H1 (cell line): ENCODE measurements at regions not wholly inside any gene's neighbourhood (a gene's known extent, or its start where the extent isn't known, plus 50 kb on each side); places are given as distances from the start of the nearest gene placed in this dataset.
"Not testable (repeated sequence)": the region's sequence is repeated elsewhere in the genome, so short reads cannot be mapped to it uniquely, and the experiment has no call there.

ENCODE experiments used
- CTCF ChIA-PET: fragments of 300-600 bp; sonication (Branson Sonifier 250); formaldehyde crosslinking; loops from one replicate; lab custom pipeline; 2021; ENCODE audit not compliant: partially characterized antibody; lab: Charles Lee
- POLR2A ChIA-PET: fragments of 300-600 bp; sonication (Branson Sonifier 250); formaldehyde crosslinking; loops from one replicate; lab custom pipeline; 2021; ENCODE audit warnings: inconsistent platforms; ENCODE audit not compliant: partially characterized antibody; lab: Charles Lee
- DNase-seq, 2 experiments: peaks; one replicate each; pipeline versions ENCODE4 v3.0.0 to v3.0.0-alpha.2; 2010 to 2022; ENCODE audit warnings: low spot score in 2 of 2, low read depth in 1 of 2, mixed read lengths in 1 of 2
- FAIRE-seq: peaks from 2 replicates; lab custom pipeline; 2011; peaks lifted over from hg19 to GRCh38; lab: Jason Lieb, UNC
- H2AFZ ChIP-seq: 2 replicates; pipeline ENCODE4 v1.8.1; 2012; ENCODE audit warnings: low read length, inconsistent platforms
- H2AK5ac ChIP-seq: 2 replicates; pipeline ENCODE4 v1.6.1; 2013; ENCODE audit warnings: low read depth, low read length
- H2BK120ac ChIP-seq: replicated peaks from 2 replicates; pipeline ENCODE3; 2013; ENCODE audit warnings: low read depth, low read length, inconsistent platforms
- H2BK12ac ChIP-seq: 2 replicates; pipeline ENCODE4 v1.6.1; 2013; ENCODE audit warnings: low read depth, low read length
- H2BK15ac ChIP-seq: 2 replicates; pipeline ENCODE4 v1.6.1; 2013; ENCODE audit warnings: low read length
- H2BK20ac ChIP-seq: 2 replicates; pipeline ENCODE4 v1.6.1; 2013; ENCODE audit warnings: low read length
- H2BK5ac ChIP-seq: 2 replicates; pipeline ENCODE4 v1.6.1; 2013; ENCODE audit warnings: low read depth, low read length
- H3K14ac ChIP-seq: 2 replicates; pipeline ENCODE4 v1.6.1; 2013; ENCODE audit warnings: inconsistent platforms; ENCODE audit not compliant: insufficient read length
- H3K18ac ChIP-seq: 2 replicates; pipeline ENCODE4 v1.6.1; 2013; ENCODE audit warnings: low read length; ENCODE audit errors: extremely low read depth
- H3K23ac ChIP-seq: 2 replicates; pipeline ENCODE4 v1.6.1; 2013; ENCODE audit warnings: inconsistent platforms; ENCODE audit not compliant: insufficient read length
- H3K23me2 ChIP-seq: 2 replicates; pipeline ENCODE4 v1.6.1; 2013; ENCODE audit warnings: low read depth, low read length
- H3K27ac ChIP-seq: 2 replicates; pipeline ENCODE4 v1.6.1; 2011; ENCODE audit warnings: low read depth, low read length, inconsistent platforms
- H3K27me3 ChIP-seq, 4 experiments: replicated peaks in 1 of 4; 1 replicate in 1 of 4; 2 replicates in 3 of 4; pipeline versions ENCODE4 v1.6.1 to v1.8.1; 2011 to 2013; ENCODE audit warnings: low read length in 3 of 4, mild to moderate bottlenecking in 3 of 4, inconsistent platforms in 2 of 4, mixed read lengths in 2 of 4, moderate library complexity in 1 of 4; ENCODE audit not compliant: control insufficient read depth in 3 of 4, insufficient read depth in 3 of 4; ENCODE audit errors: extremely low read depth in 1 of 4
- H3K36me3 ChIP-seq, 4 experiments: 2 replicates each; pipeline versions ENCODE4 v1.6.1 to v1.8.1; 2011 to 2013; ENCODE audit warnings: mild to moderate bottlenecking in 4 of 4, low read length in 3 of 4, moderate library complexity in 2 of 4, control low read depth in 1 of 4, inconsistent platforms in 1 of 4; ENCODE audit not compliant: insufficient read depth in 4 of 4, control insufficient read depth in 2 of 4
- H3K4ac ChIP-seq: replicated peaks from 2 replicates; pipeline ENCODE3; 2013; ENCODE audit warnings: low read length, low read depth, mixed read lengths, inconsistent platforms; ENCODE audit not compliant: insufficient read length
- H3K4me1 ChIP-seq, 4 experiments: replicated peaks in 1 of 4; 1 replicate in 1 of 4; 2 replicates in 3 of 4; pipeline versions ENCODE4 v1.6.1 to v1.8.1; 2011 to 2013; ENCODE audit warnings: low read length in 3 of 4, inconsistent platforms in 2 of 4, mixed read lengths in 1 of 4; ENCODE audit not compliant: insufficient read depth in 4 of 4, control insufficient read depth in 3 of 4
- H3K4me2 ChIP-seq, 2 experiments: 2 replicates each; pipeline versions ENCODE4 v1.6.1 to v1.8.1; 2011 to 2013; ENCODE audit warnings: low read depth in 2 of 2, low read length in 2 of 2, control low read depth in 1 of 2, inconsistent platforms in 1 of 2, mild to moderate bottlenecking in 1 of 2; ENCODE audit not compliant: insufficient read depth in 1 of 2
- H3K4me3 ChIP-seq, 4 experiments: fragments of 200-600, 300-600 bp in 1 of 4; sonication (generic), shearing (Covaris generic), sonication (Bioruptor Twin) in 1 of 4; 2 replicates each; pipeline versions ENCODE4 v1.5.1 to v1.8.1; 2011 to 2016; ENCODE audit warnings: low read length in 4 of 4, low read depth in 3 of 4, control low read depth in 2 of 4, inconsistent platforms in 2 of 4, mild to moderate bottlenecking in 2 of 4, mixed read lengths in 1 of 4, moderate library complexity in 1 of 4; ENCODE audit not compliant: insufficient read depth in 2 of 4; ENCODE audit errors: extremely low read depth in 1 of 4
- H3K56ac ChIP-seq: replicated peaks from 2 replicates; pipeline ENCODE3; 2013; ENCODE audit warnings: low read depth, mild to moderate bottlenecking, mixed read lengths, low read length, inconsistent platforms; ENCODE audit not compliant: insufficient read length
- H3K79me1 ChIP-seq: 2 replicates; pipeline ENCODE4 v1.6.1; 2013; ENCODE audit warnings: low read depth, low read length, control low read depth
- H3K79me2 ChIP-seq, 2 experiments: 2 replicates each; pipeline versions ENCODE4 v1.6.1 to v1.8.1; 2012 to 2013; ENCODE audit warnings: low read length in 2 of 2, mild to moderate bottlenecking in 2 of 2, inconsistent platforms in 1 of 2; ENCODE audit not compliant: insufficient read depth in 2 of 2, control insufficient read depth in 1 of 2
- H3K9ac ChIP-seq, 4 experiments: replicated peaks in 1 of 4; 1 replicate in 1 of 4; 2 replicates in 3 of 4; pipeline versions ENCODE4 v1.6.1 to v1.8.1; 2011 to 2013; ENCODE audit warnings: low read depth in 3 of 4, low read length in 3 of 4, control low read depth in 2 of 4, mild to moderate bottlenecking in 2 of 4, moderate library complexity in 2 of 4, inconsistent platforms in 1 of 4; ENCODE audit errors: extremely low read depth in 1 of 4
- H3K9me3 ChIP-seq, 2 experiments: 2 replicates each; pipeline versions ENCODE4 v1.6.1 to v1.8.1; 2012 to 2013; ENCODE audit warnings: mild to moderate bottlenecking in 2 of 2, moderate library complexity in 2 of 2, control low read depth in 1 of 2, inconsistent platforms in 1 of 2, low read depth in 1 of 2, low read length in 1 of 2, mixed read lengths in 1 of 2; ENCODE audit not compliant: insufficient read depth in 2 of 2
- H4K20me1 ChIP-seq, 2 experiments: replicated peaks in 1 of 2; 2 replicates each; pipeline versions ENCODE3 to v1.8.1; 2011 to 2013; ENCODE audit warnings: inconsistent platforms in 2 of 2, low read length in 2 of 2, mild to moderate bottlenecking in 1 of 2; ENCODE audit not compliant: insufficient read depth in 2 of 2, control insufficient read depth in 1 of 2
- H4K5ac ChIP-seq: 2 replicates; pipeline ENCODE4 v1.6.1; 2013; ENCODE audit warnings: low read length, low read depth, mixed read lengths, inconsistent platforms; ENCODE audit not compliant: insufficient read length
- H4K8ac ChIP-seq: 2 replicates; pipeline ENCODE4 v1.8.0; 2013; ENCODE audit warnings: mild to moderate bottlenecking, moderate library complexity, low read length, inconsistent platforms; ENCODE audit not compliant: insufficient read depth; ENCODE audit errors: extremely low read depth
- H4K91ac ChIP-seq: replicated peaks from 2 replicates; pipeline ENCODE3; 2013; ENCODE audit warnings: low read length, mixed read lengths, inconsistent platforms; ENCODE audit not compliant: insufficient read length
- CHD1 ChIP-seq: IDR thresholded peaks from 2 replicates; pipeline ENCODE4 v1.6.1; 2012; ENCODE audit warnings: low read depth, low read length, improper control_type of control experiment
- CHD2 ChIP-seq: IDR thresholded peaks from 2 replicates; pipeline ENCODE4 v1.6.1; 2012; ENCODE audit warnings: low read length, improper control_type of control experiment
- TEAD4 ChIP-seq: IDR thresholded peaks from 2 replicates; pipeline ENCODE4 v1.6.1; 2012; ENCODE audit warnings: low read depth, low read length, inconsistent platforms, mixed read lengths
- WGBS, 2 experiments: shearing (Covaris generic) in 1 of 2; methylation state at CpG; one replicate each; pipeline versions ENCODE4 v1.1.6 to v1.1.7; 2013 to 2015; ENCODE audit warnings: low lambda C conversion rate in 2 of 2, mixed read lengths in 2 of 2, inconsistent platforms in 1 of 2, low coverage in 1 of 2, missing lambda C conversion rate in 1 of 2; ENCODE audit not compliant: insufficient replicate concordance in 2 of 2, insufficient coverage in 1 of 2, insufficient read length in 1 of 2; ENCODE audit errors: extremely low coverage in 1 of 2, missing lambda C conversion rate in 1 of 2; 5-methylcytosine and 5-hydroxymethylcytosine counted together

DNA sequence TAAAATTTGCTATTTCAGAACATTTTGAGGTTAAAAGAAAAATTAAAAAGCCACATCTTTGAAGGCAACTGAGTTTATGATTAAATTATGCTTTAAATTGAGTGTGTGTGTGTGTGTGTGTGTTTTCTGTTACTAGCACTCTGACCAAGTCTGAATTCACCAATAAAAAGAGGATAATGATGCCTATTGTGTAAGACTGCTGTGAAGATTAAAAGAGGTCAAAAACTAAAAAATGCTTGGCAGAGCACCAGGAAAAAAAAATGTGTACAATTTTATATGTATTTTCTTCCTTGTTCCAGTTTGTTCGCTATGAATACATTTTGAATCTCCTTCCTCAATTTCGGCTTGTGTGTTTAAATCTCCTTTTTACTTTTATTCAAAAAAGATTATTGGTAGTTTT is 316.6 kb upstream of the MAGI2 start (continued):
- TF ChIP-seq CHD1 (no peak), TEAD4 (no peak), CHD2 (no peak)

DNA sequence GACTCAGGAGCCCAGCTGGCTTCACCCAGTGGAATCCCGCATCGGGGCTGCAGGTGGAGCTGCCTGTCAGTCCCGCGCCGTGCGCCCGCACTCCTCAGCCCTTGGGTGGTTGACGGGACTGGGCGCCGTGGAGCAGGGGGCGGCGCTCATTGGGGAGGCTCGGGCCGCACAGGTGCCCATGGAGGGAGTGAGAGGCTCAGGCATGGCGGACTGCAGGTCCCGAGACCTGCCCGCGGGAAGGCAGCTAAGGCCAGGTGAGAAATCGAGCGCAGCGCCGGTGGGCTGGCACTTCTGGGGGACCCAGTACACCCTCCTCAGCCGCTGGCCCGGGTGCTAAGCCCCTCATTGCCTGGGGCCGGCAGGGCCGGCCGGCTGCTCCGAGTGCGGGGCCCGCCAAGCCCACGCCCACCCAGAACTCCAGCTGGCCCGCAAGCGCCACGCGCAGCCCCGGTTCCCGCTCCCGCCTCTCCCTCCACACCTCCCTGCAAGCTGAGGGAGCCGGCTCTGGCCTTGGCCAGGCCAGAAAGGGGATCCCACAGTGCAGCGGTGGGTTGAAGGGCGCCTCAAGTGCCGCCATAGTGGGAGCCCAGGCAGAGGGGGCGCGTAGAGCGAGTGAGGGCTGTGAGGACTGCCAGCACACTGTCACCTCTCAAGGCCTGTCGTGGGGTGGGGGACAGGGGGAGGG is 314.6 kb upstream of the MAGI2 start:
- WGBS, 2 experiments = 91% methylated on average over 22 of the region's 46 CpGs; no CpG with 5 or more reads in 1 of the 2 experiments
- H3K36me3 ChIP-seq, H2BK120ac ChIP-seq, H2BK12ac ChIP-seq, CTCF ChIA-PET, H3K4ac ChIP-seq, FAIRE-seq, DNase-seq, H3K9ac ChIP-seq, H3K79me2 ChIP-seq, H3K14ac ChIP-seq, H3K27ac ChIP-seq, H3K56ac ChIP-seq, H3K23ac ChIP-seq, H3K23me2 ChIP-seq, H3K4me1 ChIP-seq, H3K18ac ChIP-seq, H3K4me2 ChIP-seq, H4K5ac ChIP-seq, H2AK5ac ChIP-seq, H4K20me1 ChIP-seq, H2BK15ac ChIP-seq, H2AFZ ChIP-seq, H2BK20ac ChIP-seq, H4K91ac ChIP-seq, H3K79me1 ChIP-seq, H3K4me3 ChIP-seq, H3K27me3 ChIP-seq, H3K9me3 ChIP-seq, H2BK5ac ChIP-seq, POLR2A ChIA-PET, H4K8ac ChIP-seq: not testable (repeated sequence)
